NAMALWA (cell line): ENCODE measurements at regions not wholly inside any gene's neighbourhood (a gene's known extent, or its start where the extent isn't known, plus 50 kb on each side); places are given as distances from the start of the nearest gene placed in this dataset.
"Not testable (repeated sequence)": the region's sequence is repeated elsewhere in the genome, so short reads cannot be mapped to it uniquely, and the experiment has no call there.

Source experiments
- DNase-seq: peaks from one replicate; pipeline ENCODE4 v3.0.0-alpha.2; 2015; ENCODE audit warnings: low spot score

GRCh38 chr7:55261386-55261770 is 103.8 kb upstream of the LANCL2 start:
- DNase-seq, result no peak

GRCh38 chr7:55265328-55265727 is 99.8 kb upstream of the LANCL2 start:
- not testable (repeated sequence) for DNase-seq

DNA sequence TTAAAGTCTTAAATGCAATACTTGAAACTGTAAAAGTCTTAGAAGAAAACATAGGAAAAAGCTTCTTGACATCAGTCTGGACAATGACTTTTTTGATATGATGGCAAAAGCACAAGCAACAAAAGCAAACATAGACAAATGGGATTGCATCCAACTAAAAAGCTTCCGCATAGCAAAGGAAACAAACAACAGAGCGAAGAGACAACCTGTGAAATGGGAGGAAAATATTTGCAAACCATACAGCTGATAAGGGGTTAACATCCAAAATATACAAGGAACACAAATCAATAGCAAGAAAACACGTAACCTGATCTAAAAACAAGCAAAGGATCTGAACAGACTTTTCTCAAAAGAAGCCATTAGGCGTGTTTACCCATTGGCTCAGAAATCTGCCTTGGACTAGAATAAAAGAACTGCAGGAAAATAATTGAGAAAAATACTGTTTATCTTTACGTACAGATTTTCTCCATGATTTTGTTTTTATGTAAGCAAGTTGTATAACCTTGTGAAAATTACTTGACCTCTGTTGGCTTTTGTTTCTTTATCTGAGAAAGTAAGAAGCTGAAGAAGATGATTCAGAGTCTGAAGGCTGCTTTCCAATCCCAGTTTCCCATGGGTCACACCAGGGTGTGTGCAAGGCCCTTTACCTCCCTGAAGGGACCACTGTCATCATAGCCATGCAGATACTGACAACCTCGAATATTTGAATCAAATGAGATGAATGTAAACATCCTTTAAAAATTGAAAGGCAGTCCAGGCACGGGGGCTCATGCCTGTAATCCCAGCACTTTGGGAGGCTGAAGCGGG is 99.1 kb upstream of the LANCL2 start:
- no peak for DNase-seq

GRCh38 chr7:55271069-55271626 is 94.0 kb upstream of the LANCL2 start:
- DNase-seq, result peak; percentile 44

DNA sequence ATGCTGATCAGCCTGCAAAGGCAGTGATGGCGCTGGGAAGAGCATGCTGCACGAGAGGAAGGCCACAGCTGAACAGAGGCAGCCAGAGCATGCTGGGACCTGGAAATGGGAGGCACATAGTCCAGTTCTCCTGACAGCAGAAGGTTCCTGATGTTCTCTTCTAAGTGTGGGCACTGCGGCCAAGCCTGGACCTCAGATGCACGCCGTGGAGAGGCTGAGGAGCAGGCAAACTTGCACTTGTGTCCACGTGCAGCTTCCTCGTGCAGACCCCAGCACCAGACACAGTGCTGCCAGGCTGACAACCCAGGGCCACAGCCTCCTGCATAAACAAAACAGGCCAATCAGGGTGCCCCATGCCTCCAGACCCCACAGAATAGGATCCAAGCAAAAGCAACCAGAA is 93.5 kb upstream of the LANCL2 start:
- no peak for DNase-seq

- DNase-seq, result no peak
Measured at GRCh38 chr7:55272328-55272727, 92.8 kb upstream of the LANCL2 start.

DNA sequence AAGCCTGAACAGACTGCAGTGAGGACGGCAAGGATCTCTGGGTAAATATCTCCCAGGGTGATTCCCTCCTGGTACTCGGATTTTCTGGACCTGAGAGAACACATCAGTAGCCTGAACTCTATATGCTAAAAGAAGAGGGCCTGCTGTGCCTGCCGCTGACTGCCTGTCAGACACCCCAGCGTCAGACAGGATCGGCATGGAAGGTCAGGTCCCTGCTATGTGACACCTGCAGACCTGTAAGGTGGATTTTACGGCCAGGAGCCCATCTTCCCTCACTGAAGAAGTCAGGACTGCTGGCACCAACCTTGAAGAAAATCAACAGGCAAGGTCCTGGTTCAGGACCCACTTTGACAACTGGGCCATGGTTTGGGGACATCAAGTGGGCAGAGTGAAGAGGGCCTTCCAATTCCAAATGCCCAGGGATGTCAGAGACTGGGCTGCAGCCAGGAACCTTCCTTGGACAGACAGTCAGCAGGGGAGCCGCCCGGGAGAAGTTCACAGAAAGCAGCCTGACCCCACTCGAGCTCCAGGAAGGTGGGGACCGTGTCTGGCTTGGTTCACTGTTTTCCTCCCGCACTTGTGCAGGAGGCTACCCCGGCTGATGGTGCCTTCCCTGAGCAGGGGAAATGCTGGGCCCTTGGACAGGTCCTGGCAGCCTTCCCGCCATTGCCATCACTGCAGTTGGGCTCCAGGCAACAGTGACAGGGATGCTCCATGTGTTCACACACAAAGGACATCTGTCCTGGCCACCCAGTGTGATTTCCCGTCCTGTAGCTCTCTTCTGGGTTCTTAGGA is 91.8 kb upstream of the LANCL2 start:
- DNase-seq, result no peak

- no peak for DNase-seq
Measured at GRCh38 chr7:55274156-55274555, 91.0 kb upstream of the LANCL2 start.

GRCh38 chr7:55275291-55276200 is 89.6 kb upstream of the LANCL2 start:
- DNase-seq, result no peak

- DNase-seq, result no peak
Measured at GRCh38 chr7:55276572-55277295, 88.4 kb upstream of the LANCL2 start.

DNA sequence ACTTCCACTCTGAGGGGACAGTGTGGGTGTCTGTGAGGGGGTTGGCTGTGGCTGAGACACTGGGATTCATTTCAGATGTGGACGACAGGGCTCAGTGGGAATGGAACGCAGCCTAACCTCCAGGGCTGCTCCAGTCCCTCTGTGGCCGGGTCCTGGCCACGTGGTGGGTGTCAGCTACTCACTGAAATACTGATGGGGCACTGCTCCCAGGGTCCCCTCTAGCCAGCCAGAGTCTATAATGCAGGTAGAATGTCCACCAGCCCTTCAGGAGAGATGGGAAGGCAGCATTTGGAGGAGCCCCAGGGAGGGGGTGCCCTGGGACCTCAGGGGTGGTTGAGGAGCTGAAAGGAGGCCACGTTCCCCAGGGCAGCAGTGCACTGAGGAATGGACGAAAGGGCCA is 87.2 kb upstream of the LANCL2 start:
- DNase-seq, result no peak

GRCh38 chr7:55278321-55278720 is 86.8 kb upstream of the LANCL2 start:
- DNase-seq, result no peak

- DNase-seq, result no peak
Measured at GRCh38 chr7:55279080-55279845, 85.9 kb upstream of the LANCL2 start.

DNA sequence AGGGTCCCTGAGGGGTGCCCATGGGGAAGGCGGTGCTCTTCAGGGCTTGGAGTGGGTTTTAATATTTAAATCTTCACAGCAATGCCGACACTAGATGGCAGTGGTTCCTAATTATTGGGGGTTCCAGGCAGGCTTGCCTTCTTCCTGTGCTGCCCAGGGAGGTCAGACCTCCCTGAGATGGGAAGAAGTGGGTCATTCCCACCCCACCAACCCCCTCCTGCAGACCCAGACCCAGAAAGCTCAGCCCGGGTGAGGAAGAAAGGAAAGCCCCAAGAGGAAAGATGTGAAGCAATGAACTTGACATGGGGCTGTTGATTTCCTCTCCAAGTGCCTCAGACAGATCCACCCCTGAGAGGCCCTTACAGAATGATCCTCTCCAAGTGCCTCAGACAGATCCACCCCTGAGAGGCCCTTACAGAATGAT is 85.1 kb upstream of the LANCL2 start:
- peak; percentile 90 for DNase-seq

- no peak for DNase-seq
Measured at GRCh38 chr7:55285665-55286064, 79.5 kb upstream of the LANCL2 start.

- DNase-seq, result no peak
Measured at GRCh38 chr7:55286666-55287065, 78.5 kb upstream of the LANCL2 start.

GRCh38 chr7:55288070-55288824 is 76.9 kb upstream of the LANCL2 start:
- DNase-seq, result no peak

- DNase-seq, result no peak
Measured at GRCh38 chr7:55296070-55296469, 69.1 kb upstream of the LANCL2 start.

- no peak for DNase-seq
Measured at GRCh38 chr7:55299273-55299967, 65.7 kb upstream of the LANCL2 start.
